SK-N-SH treated with all-trans-retinoic acid at 6 μM for 48 hours (cell line): ENCODE measurements at regions not wholly inside any gene's neighbourhood (a gene's known extent, or its start where the extent isn't known, plus 50 kb on each side); places are given as distances from the start of the nearest gene placed in this dataset.

Experiments
- ATAC-seq: fragments of 200-7000 bp; cut with Tn5 transposase; 3 replicates; pipeline ENCODE4 v1.9.1; 2020; ENCODE audit warnings: mild to moderate bottlenecking, moderate library complexity
- ARNTL ChIP-seq: fragments of 450-650 bp; formaldehyde crosslinking; IDR thresholded peaks from 2 replicates; pipeline ENCODE4 v1.5.0; 2020; ENCODE audit warnings: low read depth, mild to moderate bottlenecking, moderate library complexity, borderline replicate concordance
- BACH2 ChIP-seq: fragments of 250-450 bp; sonication (Bioruptor Pico); IDR thresholded peaks from 2 replicates; pipeline ENCODE4 v1.9.0; 2021; ENCODE audit warnings: mild to moderate bottlenecking, borderline replicate concordance
- CREB5 ChIP-seq: fragments of 250-450 bp; sonication (Bioruptor Pico); IDR thresholded peaks from 2 replicates; pipeline ENCODE4 v1.5.1; 2020; ENCODE audit warnings: low read depth, mild to moderate bottlenecking, moderate library complexity
- CSDC2 ChIP-seq: fragments of 250-450 bp; sonication (Bioruptor Pico); IDR thresholded peaks from 2 replicates; pipeline ENCODE4 v1.5.0; 2020; ENCODE audit warnings: mild to moderate bottlenecking, moderate library complexity
- CSRNP3 ChIP-seq: fragments of 250-450 bp; sonication (Bioruptor Pico); IDR thresholded peaks from 2 replicates; pipeline ENCODE4 v1.5.1; 2021; ENCODE audit warnings: mild to moderate bottlenecking, moderate library complexity
- ESRRG ChIP-seq: fragments of 250-450 bp; sonication (Bioruptor Pico); IDR thresholded peaks from 2 replicates; pipeline ENCODE4 v1.6.1; 2021; ENCODE audit warnings: mild to moderate bottlenecking
- GLIS3 ChIP-seq: fragments of 250-450 bp; sonication (Bioruptor Pico); IDR thresholded peaks from 2 replicates; pipeline ENCODE4 v1.5.0; 2020; ENCODE audit warnings: mild to moderate bottlenecking, moderate library complexity
- ISL1 ChIP-seq: fragments of 250-450 bp; sonication (Bioruptor Pico); IDR thresholded peaks from 2 replicates; pipeline ENCODE4 v2.1.2; 2022; ENCODE audit warnings: mild to moderate bottlenecking, moderate library complexity
- OSR1 ChIP-seq: fragments of 250-450 bp; sonication (Bioruptor Pico); IDR thresholded peaks from 2 replicates; pipeline ENCODE4 v1.8.0; 2022; ENCODE audit warnings: moderate library complexity, mild to moderate bottlenecking, inconsistent platforms
- PATZ1 ChIP-seq: fragments of 250-450 bp; sonication (Bioruptor Pico); IDR thresholded peaks from 2 replicates; pipeline ENCODE4 v1.8.0; 2020; ENCODE audit warnings: mild to moderate bottlenecking, moderate library complexity, borderline replicate concordance
- PPARA ChIP-seq: fragments of 250-450 bp; sonication (Bioruptor Pico); IDR thresholded peaks from 2 replicates; pipeline ENCODE4 v1.5.0; 2020; ENCODE audit warnings: mild to moderate bottlenecking, borderline replicate concordance
- RARB ChIP-seq: fragments of 250-450 bp; sonication (Bioruptor Pico); IDR thresholded peaks from 2 replicates; pipeline ENCODE4 v1.8.0; 2021; ENCODE audit warnings: mild to moderate bottlenecking, moderate library complexity
- SNAI2 ChIP-seq: fragments of 250-450 bp; sonication (Bioruptor Pico); IDR thresholded peaks from 2 replicates; pipeline ENCODE4 v1.5.0; 2020; ENCODE audit warnings: mild to moderate bottlenecking, moderate library complexity
- TCF4 ChIP-seq: fragments of 250-450 bp; sonication (Bioruptor Pico); IDR thresholded peaks from 2 replicates; pipeline ENCODE4 v1.8.0; 2021; ENCODE audit warnings: mild to moderate bottlenecking, moderate library complexity, borderline replicate concordance
- TOX ChIP-seq: fragments of 250-450 bp; sonication (Bioruptor Pico); IDR thresholded peaks from 2 replicates; pipeline ENCODE4 v1.8.0; 2021; ENCODE audit warnings: mild to moderate bottlenecking, moderate library complexity, borderline replicate concordance
- TSHZ2 ChIP-seq: fragments of 250-450 bp; sonication (Bioruptor Pico); IDR thresholded peaks from 2 replicates; pipeline ENCODE4 v1.5.0; 2020; ENCODE audit warnings: mild to moderate bottlenecking, moderate library complexity
- ZC3H10 ChIP-seq: fragments of 250-450 bp; sonication (Bioruptor Pico); IDR thresholded peaks from 2 replicates; pipeline ENCODE4 v1.5.1; 2021; ENCODE audit warnings: mild to moderate bottlenecking, moderate library complexity
- ZFP3 ChIP-seq: fragments of 250-450 bp; sonication (Bioruptor Pico); IDR thresholded peaks from 2 replicates; pipeline ENCODE4 v1.5.0; 2020; ENCODE audit warnings: mild to moderate bottlenecking, moderate library complexity
- ZFP30 ChIP-seq: fragments of 450-650 bp; formaldehyde crosslinking; IDR thresholded peaks from 2 replicates; pipeline ENCODE4 v1.5.0; 2022; ENCODE audit warnings: mild to moderate bottlenecking, moderate library complexity
- ZNF565 ChIP-seq: fragments of 450-650 bp; formaldehyde crosslinking; conservative IDR thresholded peaks from 2 replicates; pipeline ENCODE4 v1.5.0; 2020; ENCODE audit warnings: low read depth, mild to moderate bottlenecking, moderate library complexity
- ZNF70 ChIP-seq: fragments of 450-650 bp; formaldehyde crosslinking; IDR thresholded peaks from 2 replicates; pipeline ENCODE4 v1.5.0; 2020; ENCODE audit warnings: mild to moderate bottlenecking, moderate library complexity
- ZNF8 ChIP-seq: fragments of 450-650 bp; formaldehyde crosslinking; IDR thresholded peaks from 2 replicates; pipeline ENCODE4 v1.5.0; 2020; ENCODE audit warnings: mild to moderate bottlenecking, moderate library complexity
- TF ChIP-seq, protein P1 (sequence below): fragments of 250-450 bp; sonication (Bioruptor Pico); IDR thresholded peaks from 2 replicates; pipeline ENCODE4 v1.8.0; 2021; ENCODE audit warnings: low read depth, mild to moderate bottlenecking, moderate library complexity, borderline replicate concordance

DNA sequence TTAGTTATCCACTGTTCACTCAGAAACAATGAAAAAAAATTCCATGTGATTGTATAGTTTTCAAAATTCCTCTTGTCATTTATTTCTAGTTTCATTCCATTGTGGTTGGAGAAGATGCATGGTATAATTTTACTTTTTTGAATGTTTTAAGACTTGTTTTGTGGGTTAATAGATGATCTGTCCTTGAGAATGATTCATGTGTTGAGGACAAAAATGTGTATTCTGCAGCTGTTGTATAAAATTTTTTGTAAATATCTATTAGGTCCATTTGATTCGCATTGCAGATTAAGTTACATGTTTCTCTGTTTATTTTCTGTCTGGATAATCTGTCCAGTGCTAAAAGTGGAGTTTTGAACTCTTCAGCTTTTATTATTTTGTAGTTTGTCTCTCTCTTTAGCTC is 65.4 kb downstream of the RTL3 start (continued):
- no peak for TF ChIP-seq PATZ1 (CRISPR knock-in tag)
- no peak for TF ChIP-seq TOX
- no peak for TF ChIP-seq SNAI2 (CRISPR knock-in tag)
- TF ChIP-seq ZC3H10 (CRISPR knock-in tag) = no peak
- TF ChIP-seq RARB (CRISPR knock-in tag) = no peak

GRCh38 chrX:78592030-78592429 is 67.1 kb downstream of the RTL3 start:
- ATAC-seq = no peak
- TF ChIP-seq CREB5 (CRISPR knock-in tag) = no peak
- TF ChIP-seq, protein P1, sequence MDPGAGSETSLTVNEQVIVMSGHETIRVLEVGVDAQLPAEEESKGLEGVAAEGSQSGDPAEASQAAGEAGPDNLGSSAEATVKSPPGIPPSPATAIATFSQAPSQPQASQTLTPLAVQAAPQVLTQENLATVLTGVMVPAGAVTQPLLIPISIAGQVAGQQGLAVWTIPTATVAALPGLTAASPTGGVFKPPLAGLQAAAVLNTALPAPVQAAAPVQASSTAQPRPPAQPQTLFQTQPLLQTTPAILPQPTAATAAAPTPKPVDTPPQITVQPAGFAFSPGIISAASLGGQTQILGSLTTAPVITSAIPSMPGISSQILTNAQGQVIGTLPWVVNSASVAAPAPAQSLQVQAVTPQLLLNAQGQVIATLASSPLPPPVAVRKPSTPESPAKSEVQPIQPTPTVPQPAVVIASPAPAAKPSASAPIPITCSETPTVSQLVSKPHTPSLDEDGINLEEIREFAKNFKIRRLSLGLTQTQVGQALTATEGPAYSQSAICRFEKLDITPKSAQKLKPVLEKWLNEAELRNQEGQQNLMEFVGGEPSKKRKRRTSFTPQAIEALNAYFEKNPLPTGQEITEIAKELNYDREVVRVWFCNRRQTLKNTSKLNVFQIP (CRISPR knock-in tag) = no peak
- no peak for TF ChIP-seq ZC3H10 (CRISPR knock-in tag)
- no peak for TF ChIP-seq ZNF8
- no peak for TF ChIP-seq ZNF565 (CRISPR knock-in tag)
- TF ChIP-seq CSDC2 (CRISPR knock-in tag) = no peak
- TF ChIP-seq OSR1 (CRISPR knock-in tag) = no peak
- TF ChIP-seq ISL1 (CRISPR knock-in tag) = no peak
- no peak for TF ChIP-seq RARB (CRISPR knock-in tag)
- TF ChIP-seq TCF4 = no peak
- TF ChIP-seq SNAI2 (CRISPR knock-in tag) = no peak
- TF ChIP-seq PPARA (CRISPR knock-in tag) = no peak
- no peak for TF ChIP-seq ZFP3 (CRISPR knock-in tag)
- no peak for TF ChIP-seq CSRNP3

GRCh38 chrX:78574306-78574705 is 84.8 kb downstream of the RTL3 start:
- TF ChIP-seq CREB5 (CRISPR knock-in tag) = no peak
- TF ChIP-seq SNAI2 (CRISPR knock-in tag) = no peak
- TF ChIP-seq ESRRG = no peak
- TF ChIP-seq OSR1 (CRISPR knock-in tag) = no peak
- TF ChIP-seq TCF4 = no peak
- TF ChIP-seq GLIS3 (CRISPR knock-in tag) = no peak
- no peak for TF ChIP-seq BACH2 (CRISPR knock-in tag)
- no peak for TF ChIP-seq ZFP3 (CRISPR knock-in tag)
- no peak for TF ChIP-seq ZC3H10 (CRISPR knock-in tag)
- no peak for TF ChIP-seq PPARA (CRISPR knock-in tag)
- no peak for TF ChIP-seq RARB (CRISPR knock-in tag)
- no peak for TF ChIP-seq ZNF565 (CRISPR knock-in tag)
- no peak for TF ChIP-seq ZNF8
- ATAC-seq = no peak

- no peak for TF ChIP-seq ZNF8
- no peak for TF ChIP-seq ESRRG
- no peak for TF ChIP-seq RARB (CRISPR knock-in tag)
- TF ChIP-seq ZNF565 (CRISPR knock-in tag) = no peak
- TF ChIP-seq ZNF70 (CRISPR knock-in tag) = no peak
- no peak for TF ChIP-seq CSDC2 (CRISPR knock-in tag)
- TF ChIP-seq TCF4 = no peak
- no peak for TF ChIP-seq ISL1 (CRISPR knock-in tag)
- TF ChIP-seq, protein P1 (CRISPR knock-in tag) = no peak
- TF ChIP-seq TOX = no peak
- no peak for TF ChIP-seq GLIS3 (CRISPR knock-in tag)
- TF ChIP-seq OSR1 (CRISPR knock-in tag) = no peak
- no peak for TF ChIP-seq ZFP3 (CRISPR knock-in tag)
- TF ChIP-seq ARNTL (CRISPR knock-in tag) = no peak
- no peak for TF ChIP-seq BACH2 (CRISPR knock-in tag)
- no peak for TF ChIP-seq TSHZ2 (CRISPR knock-in tag)
- TF ChIP-seq ZFP30 (CRISPR knock-in tag) = no peak
- TF ChIP-seq PPARA (CRISPR knock-in tag) = no peak
- no peak for TF ChIP-seq SNAI2 (CRISPR knock-in tag)
- ATAC-seq = no peak
Observed at GRCh38 chrX:78573630-78574029, 85.5 kb downstream of the RTL3 start.
